ENCODE measurements at regions not wholly inside any gene's neighbourhood (a gene's known extent, or its start where the extent isn't known, plus 50 kb on each side); places are given as distances from the start of the nearest gene placed in this dataset.

DNA sequence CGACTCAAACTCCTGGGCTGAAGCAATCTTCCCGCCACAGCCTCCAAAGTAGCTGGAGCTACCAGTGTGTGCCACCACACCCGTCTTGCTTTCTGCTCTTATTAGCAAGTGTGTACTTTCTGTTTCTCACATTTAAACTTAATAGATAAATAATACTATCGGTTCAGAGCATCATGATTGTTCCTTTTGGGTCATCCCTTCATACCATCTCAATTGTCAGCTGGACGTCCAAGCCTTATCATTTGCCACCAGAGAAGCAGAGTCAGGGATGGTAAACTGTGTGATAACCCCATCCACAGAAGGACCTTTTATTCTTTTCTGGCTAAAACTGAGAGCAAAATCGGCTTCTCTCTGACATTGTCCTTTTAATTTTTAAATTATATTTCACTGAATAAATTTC lies 279.8 kb upstream of the GOT2 start:
- TF ChIP-seq, protein P1, sequence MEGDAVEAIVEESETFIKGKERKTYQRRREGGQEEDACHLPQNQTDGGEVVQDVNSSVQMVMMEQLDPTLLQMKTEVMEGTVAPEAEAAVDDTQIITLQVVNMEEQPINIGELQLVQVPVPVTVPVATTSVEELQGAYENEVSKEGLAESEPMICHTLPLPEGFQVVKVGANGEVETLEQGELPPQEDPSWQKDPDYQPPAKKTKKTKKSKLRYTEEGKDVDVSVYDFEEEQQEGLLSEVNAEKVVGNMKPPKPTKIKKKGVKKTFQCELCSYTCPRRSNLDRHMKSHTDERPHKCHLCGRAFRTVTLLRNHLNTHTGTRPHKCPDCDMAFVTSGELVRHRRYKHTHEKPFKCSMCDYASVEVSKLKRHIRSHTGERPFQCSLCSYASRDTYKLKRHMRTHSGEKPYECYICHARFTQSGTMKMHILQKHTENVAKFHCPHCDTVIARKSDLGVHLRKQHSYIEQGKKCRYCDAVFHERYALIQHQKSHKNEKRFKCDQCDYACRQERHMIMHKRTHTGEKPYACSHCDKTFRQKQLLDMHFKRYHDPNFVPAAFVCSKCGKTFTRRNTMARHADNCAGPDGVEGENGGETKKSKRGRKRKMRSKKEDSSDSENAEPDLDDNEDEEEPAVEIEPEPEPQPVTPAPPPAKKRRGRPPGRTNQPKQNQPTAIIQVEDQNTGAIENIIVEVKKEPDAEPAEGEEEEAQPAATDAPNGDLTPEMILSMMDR (conservative IDR thresholded peaks at IDR 0.05; ENCODE audit: low read depth, low read length) = no peak
- TF ChIP-seq EZH2phosphoT487 (IDR thresholded peaks at IDR 0.05; ENCODE audit: borderline replicate concordance, low read length) = no peak

Data from PC-3 (cell line).